Ishikawa (cell line): ENCODE measurements at regions not wholly inside any gene's neighbourhood (a gene's known extent, or its start where the extent isn't known, plus 50 kb on each side); places are given as distances from the start of the nearest gene placed in this dataset.

ENCODE experiments used
- CEBPB ChIP-seq: IDR thresholded peaks from 2 replicates; pipeline ENCODE4 v1.6.1; 2012
- CREB1 ChIP-seq: IDR thresholded peaks from 2 replicates; pipeline ENCODE4 v1.6.1; 2012; ENCODE audit warnings: low read depth
- EGR1 ChIP-seq: IDR thresholded peaks from 2 replicates; pipeline ENCODE4 v1.6.1; 2012
- EP300 ChIP-seq: IDR thresholded peaks from 2 replicates; pipeline ENCODE4 v1.6.1; 2012; ENCODE audit warnings: borderline replicate concordance
- FOXM1 ChIP-seq: IDR thresholded peaks from 2 replicates; pipeline ENCODE4 v1.6.1; 2012; ENCODE audit warnings: low read depth, borderline replicate concordance
- NFIC ChIP-seq: IDR thresholded peaks from 2 replicates; pipeline ENCODE4 v1.6.1; 2012
- RAD21 ChIP-seq: IDR thresholded peaks from 2 replicates; pipeline ENCODE4 v1.6.1; 2012; ENCODE audit warnings: low read depth
- TAF1 ChIP-seq: IDR thresholded peaks from 2 replicates; pipeline ENCODE4 v1.6.1; 2012; ENCODE audit warnings: low read depth, mild to moderate bottlenecking
- TCF12 ChIP-seq: IDR thresholded peaks from 2 replicates; pipeline ENCODE4 v1.6.1; 2012; ENCODE audit warnings: low read depth
- TEAD4 ChIP-seq: IDR thresholded peaks from 2 replicates; pipeline ENCODE4 v1.6.1; 2012
- YY1 ChIP-seq: IDR thresholded peaks from 2 replicates; pipeline ENCODE4 v1.6.1; 2012; ENCODE audit warnings: low read depth
- ZBTB7A ChIP-seq: IDR thresholded peaks from 2 replicates; pipeline ENCODE4 v1.6.1; 2012; ENCODE audit warnings: low read depth
- TF ChIP-seq, protein P1 (sequence below): IDR thresholded peaks from 2 replicates; pipeline ENCODE4 v1.6.1; 2012
- TF ChIP-seq, protein P2 (sequence below): IDR thresholded peaks from 2 replicates; pipeline ENCODE4 v1.6.1; 2012
- TF ChIP-seq, protein P3 (sequence below): IDR thresholded peaks from 2 replicates; pipeline ENCODE4 v1.6.1; 2012; ENCODE audit warnings: low read depth, mild to moderate bottlenecking

DNA sequence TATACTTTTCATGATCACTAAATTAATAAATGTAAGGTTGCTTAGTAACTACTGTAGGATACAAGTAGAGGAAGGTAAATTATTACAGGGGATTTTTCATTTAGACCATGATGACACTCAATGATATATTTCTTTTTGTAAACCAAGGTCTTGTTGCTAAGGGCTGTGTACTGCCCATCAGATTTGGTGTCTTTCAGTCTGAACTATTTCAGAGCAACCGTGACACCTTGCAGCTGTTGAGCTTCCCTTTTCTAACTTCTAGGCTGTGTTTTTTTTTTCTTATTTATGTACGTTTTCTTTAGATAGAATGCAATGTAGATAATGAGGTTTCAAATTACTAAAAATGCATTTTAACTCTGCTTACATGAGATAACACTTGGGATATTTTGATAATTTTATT, 292.0 kb upstream of the MBL2 start:
- TF ChIP-seq EP300 = no peak
- TF ChIP-seq, protein P1, sequence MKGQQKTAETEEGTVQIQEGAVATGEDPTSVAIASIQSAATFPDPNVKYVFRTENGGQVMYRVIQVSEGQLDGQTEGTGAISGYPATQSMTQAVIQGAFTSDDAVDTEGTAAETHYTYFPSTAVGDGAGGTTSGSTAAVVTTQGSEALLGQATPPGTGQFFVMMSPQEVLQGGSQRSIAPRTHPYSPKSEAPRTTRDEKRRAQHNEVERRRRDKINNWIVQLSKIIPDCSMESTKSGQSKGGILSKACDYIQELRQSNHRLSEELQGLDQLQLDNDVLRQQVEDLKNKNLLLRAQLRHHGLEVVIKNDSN = no peak
- no peak for TF ChIP-seq TCF12
- TF ChIP-seq, protein P2, sequence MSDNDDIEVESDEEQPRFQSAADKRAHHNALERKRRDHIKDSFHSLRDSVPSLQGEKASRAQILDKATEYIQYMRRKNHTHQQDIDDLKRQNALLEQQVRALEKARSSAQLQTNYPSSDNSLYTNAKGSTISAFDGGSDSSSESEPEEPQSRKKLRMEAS = no peak
- no peak for TF ChIP-seq RAD21

DNA sequence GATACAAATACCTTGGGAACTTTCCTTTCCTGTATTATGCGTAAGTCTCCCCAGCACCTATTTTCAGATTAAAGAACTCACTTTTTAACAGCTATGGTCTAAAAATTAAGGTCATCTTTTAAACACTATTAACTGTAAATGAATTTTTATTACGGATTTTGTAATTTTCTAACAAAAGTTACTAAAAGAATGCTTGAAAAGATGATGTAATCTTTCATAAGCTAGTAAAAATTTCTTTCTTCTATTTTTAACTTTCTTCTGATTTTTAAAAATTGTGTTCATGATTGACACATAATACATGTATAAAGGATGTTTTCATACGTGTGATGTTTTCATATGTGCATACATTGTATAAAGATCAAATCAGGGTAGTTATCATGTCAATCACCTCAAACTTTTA, 291.2 kb upstream of the MBL2 start:
- TF ChIP-seq NFIC = no peak
- TF ChIP-seq CEBPB = no peak
- TF ChIP-seq RAD21 = no peak
- TF ChIP-seq, protein P2 = no peak
- no peak for TF ChIP-seq TCF12
- no peak for TF ChIP-seq TEAD4
- no peak for TF ChIP-seq YY1
- no peak for TF ChIP-seq CREB1
- TF ChIP-seq FOXM1 = no peak
- no peak for TF ChIP-seq TAF1
- TF ChIP-seq EP300 = no peak
- TF ChIP-seq ZBTB7A = no peak
- TF ChIP-seq, protein P1 = no peak
- TF ChIP-seq, protein P3, sequence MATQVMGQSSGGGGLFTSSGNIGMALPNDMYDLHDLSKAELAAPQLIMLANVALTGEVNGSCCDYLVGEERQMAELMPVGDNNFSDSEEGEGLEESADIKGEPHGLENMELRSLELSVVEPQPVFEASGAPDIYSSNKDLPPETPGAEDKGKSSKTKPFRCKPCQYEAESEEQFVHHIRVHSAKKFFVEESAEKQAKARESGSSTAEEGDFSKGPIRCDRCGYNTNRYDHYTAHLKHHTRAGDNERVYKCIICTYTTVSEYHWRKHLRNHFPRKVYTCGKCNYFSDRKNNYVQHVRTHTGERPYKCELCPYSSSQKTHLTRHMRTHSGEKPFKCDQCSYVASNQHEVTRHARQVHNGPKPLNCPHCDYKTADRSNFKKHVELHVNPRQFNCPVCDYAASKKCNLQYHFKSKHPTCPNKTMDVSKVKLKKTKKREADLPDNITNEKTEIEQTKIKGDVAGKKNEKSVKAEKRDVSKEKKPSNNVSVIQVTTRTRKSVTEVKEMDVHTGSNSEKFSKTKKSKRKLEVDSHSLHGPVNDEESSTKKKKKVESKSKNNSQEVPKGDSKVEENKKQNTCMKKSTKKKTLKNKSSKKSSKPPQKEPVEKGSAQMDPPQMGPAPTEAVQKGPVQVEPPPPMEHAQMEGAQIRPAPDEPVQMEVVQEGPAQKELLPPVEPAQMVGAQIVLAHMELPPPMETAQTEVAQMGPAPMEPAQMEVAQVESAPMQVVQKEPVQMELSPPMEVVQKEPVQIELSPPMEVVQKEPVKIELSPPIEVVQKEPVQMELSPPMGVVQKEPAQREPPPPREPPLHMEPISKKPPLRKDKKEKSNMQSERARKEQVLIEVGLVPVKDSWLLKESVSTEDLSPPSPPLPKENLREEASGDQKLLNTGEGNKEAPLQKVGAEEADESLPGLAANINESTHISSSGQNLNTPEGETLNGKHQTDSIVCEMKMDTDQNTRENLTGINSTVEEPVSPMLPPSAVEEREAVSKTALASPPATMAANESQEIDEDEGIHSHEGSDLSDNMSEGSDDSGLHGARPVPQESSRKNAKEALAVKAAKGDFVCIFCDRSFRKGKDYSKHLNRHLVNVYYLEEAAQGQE = no peak
- no peak for TF ChIP-seq EGR1

DNA sequence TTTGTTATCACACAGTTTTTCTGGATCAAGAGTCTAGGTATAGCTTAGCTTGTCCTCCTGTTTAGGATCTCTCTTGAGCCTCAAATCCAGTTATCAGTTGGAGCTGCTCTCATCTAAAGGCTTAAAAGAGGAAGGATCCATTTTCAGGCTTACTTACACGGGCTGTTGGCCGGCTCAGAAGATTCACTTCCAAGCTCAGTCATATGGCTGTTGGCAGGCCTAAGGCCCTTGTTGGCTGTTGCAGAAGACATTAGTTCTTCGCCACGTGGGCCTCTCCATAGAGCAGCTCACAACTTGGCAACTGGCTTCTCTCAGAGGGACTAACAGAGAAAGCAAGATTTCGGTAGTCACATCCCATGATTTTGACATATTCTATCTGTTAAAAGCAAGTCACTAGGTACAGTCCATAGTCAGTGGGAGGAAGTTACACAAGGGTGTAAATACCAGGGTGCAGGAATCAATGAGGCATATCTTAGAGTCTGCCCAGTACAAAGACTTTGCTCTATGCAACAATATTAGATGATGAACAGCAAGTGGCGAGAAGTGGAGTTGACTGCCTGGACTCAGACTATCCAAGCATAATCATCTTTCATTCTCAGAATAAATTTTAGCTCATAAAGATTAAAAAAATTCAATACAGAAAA, 280.1 kb upstream of the MBL2 start:
- TF ChIP-seq, protein P1 = no peak
- TF ChIP-seq RAD21 (no peak), FOXM1 (no peak), EP300 (no peak), CREB1 (no peak), CEBPB (no peak), TAF1 (no peak), EGR1 (no peak), TEAD4 (no peak), ZBTB7A (no peak), NFIC (no peak), YY1 (no peak), TCF12 (no peak)
- TF ChIP-seq, protein P3 = no peak
- TF ChIP-seq, protein P2 = no peak

DNA sequence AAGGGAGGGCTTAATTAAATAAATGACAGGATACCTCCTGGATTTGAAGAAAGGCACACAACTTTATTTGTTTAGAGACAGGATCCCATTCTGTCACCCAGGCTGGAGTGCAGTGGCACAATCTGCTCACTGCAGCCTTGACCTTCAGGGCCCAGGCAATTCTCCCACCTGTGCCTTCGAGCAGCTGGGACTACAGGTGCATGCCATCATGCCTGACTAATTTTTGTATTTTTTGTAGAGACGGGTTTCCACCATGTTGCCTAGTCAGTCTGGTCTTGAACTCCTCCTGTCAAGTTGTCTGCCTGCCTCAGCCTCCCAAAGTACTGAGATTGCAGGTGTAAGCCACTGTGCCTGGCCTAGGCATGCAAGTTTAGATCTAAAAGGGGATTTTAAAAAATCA, 272.7 kb upstream of the MBL2 start:
- no peak for TF ChIP-seq EP300
- TF ChIP-seq, protein P2 = no peak
- TF ChIP-seq TAF1 = no peak
- no peak for TF ChIP-seq EGR1
- TF ChIP-seq, protein P1 = no peak
- TF ChIP-seq CREB1 = no peak
- no peak for TF ChIP-seq RAD21
- TF ChIP-seq FOXM1 = no peak
- TF ChIP-seq YY1 = no peak
- TF ChIP-seq, protein P3 = no peak
- no peak for TF ChIP-seq CEBPB
- no peak for TF ChIP-seq TCF12
- TF ChIP-seq NFIC = no peak
- TF ChIP-seq TEAD4 = no peak
- no peak for TF ChIP-seq ZBTB7A
